HL-60 (cell line): ENCODE measurements at regions not wholly inside any gene's neighbourhood (a gene's known extent, or its start where the extent isn't known, plus 50 kb on each side); places are given as distances from the start of the nearest gene placed in this dataset.

ENCODE experiments used
- DNase-seq, 2 experiments: peaks; one replicate each; pipeline ENCODE4 v3.0.0-alpha.2; 2010 to 2020; ENCODE audit warnings: low read depth in 1 of 2, low spot score in 1 of 2
- H3K27ac ChIP-seq: fragments of 250-450 bp; sonication (Bioruptor Pico); replicated peaks from 2 replicates; pipeline ENCODE4 v1.5.1; 2020; ENCODE audit warnings: mild to moderate bottlenecking, moderate library complexity
- H3K27me3 ChIP-seq: fragments of 250-450 bp; sonication (Bioruptor Pico); 2 replicates; pipeline ENCODE4 v1.5.1; 2021; ENCODE audit warnings: mild to moderate bottlenecking, moderate library complexity; ENCODE audit not compliant: insufficient read depth, poor library complexity, severe bottlenecking
- H3K4me3 ChIP-seq: replicated peaks from 2 replicates; pipeline ENCODE4 v1.5.1; 2011; ENCODE audit warnings: mild to moderate bottlenecking, control low read depth, low read length; ENCODE audit not compliant: insufficient read depth
- GABPA ChIP-seq: IDR thresholded peaks from 2 replicates; pipeline ENCODE4 v1.6.1; 2012; ENCODE audit warnings: low read depth
- POLR2AphosphoS5 ChIP-seq: IDR thresholded peaks from 2 replicates; pipeline ENCODE4 v1.6.1; 2012; ENCODE audit warnings: low read depth
- REST ChIP-seq: IDR thresholded peaks from 2 replicates; pipeline ENCODE4 v1.6.1; 2012; ENCODE audit warnings: low read depth; ENCODE audit not compliant: insufficient replicate concordance
- SPI1 ChIP-seq: IDR thresholded peaks from 2 replicates; pipeline ENCODE4 v1.6.1; 2012; ENCODE audit warnings: low read depth, mild to moderate bottlenecking, borderline replicate concordance
- TF ChIP-seq, protein P1 (sequence below): IDR thresholded peaks from one replicate; pipeline ENCODE4 v1.5.1; 2011; ENCODE audit warnings: low read length, control low read depth, inconsistent platforms; ENCODE audit not compliant: insufficient read depth

DNA sequence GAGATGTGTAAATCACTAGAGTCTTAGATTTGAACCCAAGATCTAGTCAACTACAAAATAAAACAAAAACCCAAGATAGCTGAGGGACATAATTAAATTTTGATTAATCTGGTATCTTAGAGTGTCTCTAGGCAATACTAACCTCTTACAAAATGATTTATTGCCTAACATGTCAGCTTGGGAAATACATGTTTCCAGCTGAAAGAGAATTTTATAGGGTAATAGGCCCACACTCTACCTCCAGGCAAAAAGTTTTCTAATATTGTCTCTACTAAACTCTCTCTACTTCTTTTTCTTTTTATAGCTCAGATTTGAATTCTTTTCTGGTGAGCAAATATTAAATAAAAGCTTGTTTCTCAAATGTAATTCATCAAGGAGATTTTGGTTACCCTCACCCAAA is 263.2 kb downstream of the IL15 start:
- DNase-seq = no peak
- TF ChIP-seq, protein P1, sequence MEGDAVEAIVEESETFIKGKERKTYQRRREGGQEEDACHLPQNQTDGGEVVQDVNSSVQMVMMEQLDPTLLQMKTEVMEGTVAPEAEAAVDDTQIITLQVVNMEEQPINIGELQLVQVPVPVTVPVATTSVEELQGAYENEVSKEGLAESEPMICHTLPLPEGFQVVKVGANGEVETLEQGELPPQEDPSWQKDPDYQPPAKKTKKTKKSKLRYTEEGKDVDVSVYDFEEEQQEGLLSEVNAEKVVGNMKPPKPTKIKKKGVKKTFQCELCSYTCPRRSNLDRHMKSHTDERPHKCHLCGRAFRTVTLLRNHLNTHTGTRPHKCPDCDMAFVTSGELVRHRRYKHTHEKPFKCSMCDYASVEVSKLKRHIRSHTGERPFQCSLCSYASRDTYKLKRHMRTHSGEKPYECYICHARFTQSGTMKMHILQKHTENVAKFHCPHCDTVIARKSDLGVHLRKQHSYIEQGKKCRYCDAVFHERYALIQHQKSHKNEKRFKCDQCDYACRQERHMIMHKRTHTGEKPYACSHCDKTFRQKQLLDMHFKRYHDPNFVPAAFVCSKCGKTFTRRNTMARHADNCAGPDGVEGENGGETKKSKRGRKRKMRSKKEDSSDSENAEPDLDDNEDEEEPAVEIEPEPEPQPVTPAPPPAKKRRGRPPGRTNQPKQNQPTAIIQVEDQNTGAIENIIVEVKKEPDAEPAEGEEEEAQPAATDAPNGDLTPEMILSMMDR = no peak
- no peak for TF ChIP-seq GABPA
- no peak for TF ChIP-seq SPI1
- TF ChIP-seq POLR2AphosphoS5 = no peak
- no peak for TF ChIP-seq REST
- Histone ChIP-seq H3K4me3 (no peak overlapping the region), H3K27me3 (no peaks in the 10 kb centered on the region), H3K27ac (no peak overlapping the region)

GRCh38 chr4:141900856-141901255 is 264.5 kb downstream of the IL15 start:
- Histone ChIP-seq H3K27me3 (no peaks in the 10 kb centered on the region), H3K4me3 (no peak overlapping the region), H3K27ac (no peak overlapping the region)
- no peak for DNase-seq
- TF ChIP-seq POLR2AphosphoS5 (no peak), SPI1 (no peak)

- DNase-seq = no peak
- H3K27ac ChIP-seq = no peak overlapping the region
- TF ChIP-seq GABPA (no peak), POLR2AphosphoS5 (no peak), SPI1 (no peak), REST (no peak)
- TF ChIP-seq, protein P1 = no peak
- no peak overlapping the region for H3K4me3 ChIP-seq
- H3K27me3 ChIP-seq = no peaks in the 10 kb centered on the region
Measured at GRCh38 chr4:141905751-141906150, 269.4 kb downstream of the IL15 start.

DNA sequence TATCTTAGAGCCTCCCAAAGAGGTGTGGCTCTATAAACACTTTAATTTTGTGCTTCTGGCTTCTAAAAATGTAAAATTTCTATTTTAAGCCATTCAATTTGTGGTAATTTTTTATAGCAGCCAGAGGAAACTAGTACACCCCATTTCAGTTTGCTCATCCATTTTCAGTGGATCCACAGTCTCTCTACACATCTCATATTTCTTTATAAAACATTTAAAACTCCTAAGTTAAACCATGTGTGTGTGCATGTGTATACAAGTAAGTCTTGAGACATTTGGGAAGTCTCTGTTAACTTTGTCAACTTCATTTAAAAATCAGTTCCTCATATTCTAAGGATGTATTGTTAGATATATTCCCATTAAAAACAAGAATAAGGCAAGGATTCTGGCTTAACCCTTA is 273.2 kb downstream of the IL15 start:
- DNase-seq = no peak
- TF ChIP-seq POLR2AphosphoS5 (no peak), SPI1 (no peak), REST (no peak)
- TF ChIP-seq, protein P1 = no peak
- Histone ChIP-seq H3K27ac (no peak overlapping the region), H3K4me3 (no peak overlapping the region), H3K27me3 (no peaks in the 10 kb centered on the region)
